ENCODE measurements at regions not wholly inside any gene's neighbourhood (a gene's known extent, or its start where the extent isn't known, plus 50 kb on each side); places are given as distances from the start of the nearest gene placed in this dataset.

DNA sequence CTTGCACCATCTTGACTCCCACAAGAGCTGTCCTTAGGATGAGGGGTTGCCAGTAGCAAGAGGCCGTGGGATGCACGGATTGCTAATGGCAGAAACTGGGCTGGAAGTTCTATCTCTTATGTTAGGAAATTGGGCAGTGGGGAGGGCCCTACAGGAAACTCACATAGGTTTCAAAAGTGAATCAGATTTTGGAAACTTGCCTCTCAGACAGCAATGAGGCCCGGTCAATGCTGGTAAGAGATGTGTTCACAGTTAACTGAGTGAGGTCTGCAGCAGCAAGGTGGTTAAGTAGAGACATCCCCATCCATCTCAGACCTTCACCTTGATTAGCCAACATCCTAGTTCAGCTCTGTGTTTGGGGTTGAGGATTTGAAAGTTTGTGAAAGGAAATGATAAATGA, 164.7 kb downstream of the ABCA8 start:
- no peak for TF ChIP-seq POLR2A (IDR thresholded peaks at IDR 0.05)
- TF ChIP-seq, protein P1, sequence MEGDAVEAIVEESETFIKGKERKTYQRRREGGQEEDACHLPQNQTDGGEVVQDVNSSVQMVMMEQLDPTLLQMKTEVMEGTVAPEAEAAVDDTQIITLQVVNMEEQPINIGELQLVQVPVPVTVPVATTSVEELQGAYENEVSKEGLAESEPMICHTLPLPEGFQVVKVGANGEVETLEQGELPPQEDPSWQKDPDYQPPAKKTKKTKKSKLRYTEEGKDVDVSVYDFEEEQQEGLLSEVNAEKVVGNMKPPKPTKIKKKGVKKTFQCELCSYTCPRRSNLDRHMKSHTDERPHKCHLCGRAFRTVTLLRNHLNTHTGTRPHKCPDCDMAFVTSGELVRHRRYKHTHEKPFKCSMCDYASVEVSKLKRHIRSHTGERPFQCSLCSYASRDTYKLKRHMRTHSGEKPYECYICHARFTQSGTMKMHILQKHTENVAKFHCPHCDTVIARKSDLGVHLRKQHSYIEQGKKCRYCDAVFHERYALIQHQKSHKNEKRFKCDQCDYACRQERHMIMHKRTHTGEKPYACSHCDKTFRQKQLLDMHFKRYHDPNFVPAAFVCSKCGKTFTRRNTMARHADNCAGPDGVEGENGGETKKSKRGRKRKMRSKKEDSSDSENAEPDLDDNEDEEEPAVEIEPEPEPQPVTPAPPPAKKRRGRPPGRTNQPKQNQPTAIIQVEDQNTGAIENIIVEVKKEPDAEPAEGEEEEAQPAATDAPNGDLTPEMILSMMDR (IDR thresholded peaks at IDR 0.05): no peak
- no peak overlapping the region for H3K4me3 ChIP-seq
- DNase-seq: no peak
- 74 to 100% (median 94%) methylated on average over 3 of the region's 3 CpGs for WGBS, 4 donors
- H3K36me3 ChIP-seq (replicated peaks in 1 of 2): no peaks in the 10 kb centered on the region
- no peaks in the 10 kb centered on the region for H3K9me3 ChIP-seq (replicated peaks in 1 of 3)
- intact Hi-C loops (cut with DNase I): no loop called here
- H3K27me3 ChIP-seq: no peaks in the 10 kb centered on the region
- H3K4me1 ChIP-seq (replicated peaks in 1 of 2): peaks cover 36 to 51% of the 10 kb centered on the region in 2 donors
- peak overlapping the region in 1 of 5 donors; percentile 65 for H3K27ac ChIP-seq

DNA sequence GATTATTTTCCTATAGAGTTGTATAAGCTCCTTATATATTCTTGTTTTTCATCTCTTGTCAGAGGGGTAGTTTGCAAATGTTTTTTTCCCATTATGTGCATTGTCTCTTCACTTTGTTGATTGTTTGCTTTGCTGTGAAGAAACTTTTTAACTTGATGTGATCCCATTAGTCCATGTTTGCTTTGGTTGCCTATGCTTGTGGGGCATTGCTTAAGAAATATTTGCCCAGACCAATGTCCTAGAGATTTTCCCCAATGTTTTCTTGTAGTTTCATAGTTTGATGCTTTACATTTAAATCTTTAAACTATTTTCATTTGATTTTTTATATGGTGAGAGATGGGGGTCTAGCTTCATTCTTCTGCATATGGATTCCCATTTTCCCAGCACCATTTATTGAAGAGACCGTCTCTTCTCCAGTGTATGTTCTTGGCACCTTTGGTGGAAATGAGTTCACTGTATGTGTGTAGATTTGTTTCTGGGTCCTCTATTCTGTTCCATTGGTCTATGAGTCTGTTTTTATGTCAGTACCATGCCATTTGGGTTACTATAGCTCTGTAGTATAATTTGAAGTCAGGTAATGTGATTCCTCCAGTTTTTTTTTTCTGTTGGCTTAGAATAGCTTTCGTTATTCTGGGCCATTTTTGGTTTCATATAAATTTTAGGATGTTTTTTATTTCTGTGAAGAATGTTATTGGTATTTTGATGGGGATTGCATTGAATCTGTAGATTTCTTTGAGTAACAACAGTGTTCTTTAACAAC, 165.8 kb downstream of the ABCA8 start:
- Histone ChIP-seq H3K36me3 (replicated peaks in 1 of 2) (no peaks in the 10 kb centered on the region), H3K27ac (no peak overlapping the region), H3K27me3 (no peaks in the 10 kb centered on the region), H3K9me3 (replicated peaks in 1 of 3) (no peaks in the 10 kb centered on the region), H3K4me1 (replicated peaks in 1 of 2) (peaks cover 27 to 45% of the 10 kb centered on the region in 2 donors), H3K4me3 (no peak overlapping the region)
- no peak for DNase-seq
- intact Hi-C loops (cut with DNase I): loop anchor here in 1 of 2 donors (10.0 kb wide), 1 partner anchor 175 kb away; no protein-coding TSS in a partner anchor
- no peak for TF ChIP-seq POLR2A (IDR thresholded peaks at IDR 0.05)
- TF ChIP-seq, protein P1 (IDR thresholded peaks at IDR 0.05): no peak
- 97 to 99% (median 98%) methylated on average over 2 of the region's 2 CpGs for WGBS, 4 donors

DNA sequence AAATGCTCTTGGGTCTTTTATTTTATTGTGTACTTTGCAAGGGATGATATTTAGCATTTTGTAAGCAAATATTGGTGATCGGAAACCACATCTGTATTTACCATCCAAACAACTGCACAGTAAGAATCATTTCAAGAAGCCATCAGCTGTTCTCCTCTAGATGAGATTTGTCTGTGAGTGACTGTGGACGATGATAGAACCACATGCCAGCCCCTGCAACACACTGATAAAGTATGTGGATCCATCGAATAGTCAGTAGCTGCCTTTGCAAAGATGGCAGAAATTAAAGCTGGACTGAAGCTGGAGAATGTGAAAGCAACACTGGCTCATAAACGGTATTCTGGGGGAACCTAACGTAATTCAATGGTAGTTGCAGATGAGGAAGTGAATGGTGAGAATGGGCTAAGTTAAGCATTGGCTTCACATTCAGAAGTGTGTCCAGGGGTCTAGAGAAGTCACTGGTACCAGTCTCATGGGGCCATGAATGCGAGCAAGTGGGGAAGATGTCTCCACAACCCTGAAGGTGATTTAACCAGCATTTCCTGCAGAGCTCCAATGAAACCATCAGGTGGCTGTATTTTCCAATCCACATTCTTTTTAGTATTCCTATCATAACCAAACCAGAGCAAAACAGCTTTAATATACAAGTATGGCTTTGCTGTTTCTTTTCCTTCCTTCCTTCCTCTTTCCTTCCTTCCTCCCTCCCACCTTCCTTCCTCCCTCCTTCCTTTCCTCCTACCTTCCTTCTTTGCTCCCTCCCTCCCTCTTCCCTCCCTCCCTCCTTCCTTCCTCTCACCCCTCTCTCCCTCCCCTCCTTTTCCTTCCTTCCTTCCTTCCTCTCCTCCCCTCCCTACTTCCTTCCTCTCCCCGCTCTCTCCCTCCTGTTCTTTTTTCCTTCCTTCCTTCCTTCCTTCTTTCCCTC, 169.4 kb downstream of the ABCA8 start:
- no peaks in the 10 kb centered on the region for H3K36me3 ChIP-seq (replicated peaks in 1 of 2)
- no peaks in the 10 kb centered on the region for H3K27me3 ChIP-seq
- H3K4me1 ChIP-seq (replicated peaks in 1 of 2): peaks cover 8 to 10% of the 10 kb centered on the region in 2 donors
- no peak for TF ChIP-seq POLR2A (IDR thresholded peaks at IDR 0.05)
- TF ChIP-seq, protein P1 (IDR thresholded peaks at IDR 0.05): no peak
- no peak for DNase-seq
- H3K4me3 ChIP-seq: no peak overlapping the region
- no peaks in the 10 kb centered on the region for H3K9me3 ChIP-seq (replicated peaks in 1 of 3)
- no peak overlapping the region for H3K27ac ChIP-seq
- intact Hi-C loops (cut with DNase I): loop anchor here in 1 of 2 donors (10.0 kb wide), 1 partner anchor 179 kb away; no protein-coding TSS in a partner anchor
- 84 to 95% (median 91%) methylated on average over 7 of the region's 7 CpGs for WGBS, 4 donors

DNA sequence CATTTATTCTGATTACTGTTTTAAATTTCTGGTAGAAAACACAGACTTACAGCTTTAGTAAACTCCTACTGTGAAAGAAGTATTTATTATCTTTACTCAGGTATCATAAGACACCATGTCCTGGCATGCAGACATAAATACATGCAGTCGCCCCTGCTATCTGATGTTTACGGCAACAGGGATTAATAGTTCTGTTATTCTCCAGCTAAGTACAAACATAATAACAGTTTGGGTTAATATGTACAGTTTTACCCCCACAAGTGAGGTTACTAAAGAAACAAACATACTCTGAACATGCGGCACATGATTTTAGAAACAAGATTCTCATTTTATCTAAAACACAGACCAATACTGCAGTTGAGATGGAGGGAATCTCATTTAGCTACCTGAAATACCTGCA, 170.8 kb downstream of the ABCA8 start:
- no peaks in the 10 kb centered on the region for H3K9me3 ChIP-seq (replicated peaks in 1 of 3)
- intact Hi-C loops (cut with DNase I): loop anchor here in 1 of 2 donors (10.0 kb wide), 1 partner anchor 180 kb away; no protein-coding TSS in a partner anchor
- no peak for DNase-seq
- H3K36me3 ChIP-seq (replicated peaks in 1 of 2): no peaks in the 10 kb centered on the region
- no peak overlapping the region for H3K27ac ChIP-seq
- peaks cover 6 to 8% of the 10 kb centered on the region in 2 donors for H3K4me1 ChIP-seq (replicated peaks in 1 of 2)
- TF ChIP-seq, protein P1 (IDR thresholded peaks at IDR 0.05): no peak
- TF ChIP-seq POLR2A (IDR thresholded peaks at IDR 0.05): no peak
- 86 to 96% (median 88%) methylated on average over 3 of the region's 3 CpGs for WGBS, 4 donors
- no peak overlapping the region for H3K4me3 ChIP-seq
- no peaks in the 10 kb centered on the region for H3K27me3 ChIP-seq

All from adrenal gland (tissue), 9 donors.